ENCODE measurements at regions not wholly inside any gene's neighbourhood (a gene's known extent, or its start where the extent isn't known, plus 50 kb on each side); places are given as distances from the start of the nearest gene placed in this dataset.

GRCh38 chr13:29922896-29923295 is 72.5 kb upstream of the UBL3 start:
- TF ChIP-seq CTCF (IDR thresholded peaks at IDR 0.05; ENCODE audit: low read depth, low read length), result no peak
- TF ChIP-seq EZH2phosphoT487 (IDR thresholded peaks at IDR 0.05; ENCODE audit: low read depth), result no peak
